Neural cell (in vitro differentiated cells): ENCODE measurements at regions not wholly inside any gene's neighbourhood (a gene's known extent, or its start where the extent isn't known, plus 50 kb on each side); places are given as distances from the start of the nearest gene placed in this dataset.
"Not testable (repeated sequence)": the region's sequence is repeated elsewhere in the genome, so short reads cannot be mapped to it uniquely, and the experiment has no call there.

ENCODE experiments used
- H2AFZ ChIP-seq: fragments of 200-600, 300-800 bp; sonication (generic), shearing (Covaris generic); 2 replicates; pipeline ENCODE4 v1.6.0; 2014; ENCODE audit warnings: low read depth, mild to moderate bottlenecking, antibody characterized with exemption, low read length, moderate library complexity
- H3F3A ChIP-seq: fragments of 200-600 bp; shearing (Covaris generic); 2 replicates; pipeline ENCODE4 v1.6.1; 2016; ENCODE audit warnings: mild to moderate bottlenecking, moderate library complexity, mixed read lengths, antibody characterized with exemption, low read length; ENCODE audit not compliant: insufficient read depth, poor library complexity, severe bottlenecking
- H3K27ac ChIP-seq: fragments of 200-600, 300-800 bp; sonication (generic), shearing (Covaris generic); 2 replicates; pipeline ENCODE4 v1.5.1; 2014; ENCODE audit warnings: mild to moderate bottlenecking, low read length, moderate library complexity
- H3K27me3 ChIP-seq: fragments of 300-800, 200-600 bp; sonication (generic), shearing (Covaris generic); 2 replicates; pipeline ENCODE4 v1.6.0; 2014; ENCODE audit warnings: mild to moderate bottlenecking, low read depth, low read length, moderate library complexity; ENCODE audit not compliant: insufficient read depth
- H3K36me3 ChIP-seq: fragments of 300-800, 200-600 bp; sonication (generic), shearing (Covaris generic); 2 replicates; pipeline ENCODE4 v1.5.1; 2014; ENCODE audit warnings: mild to moderate bottlenecking, antibody characterized with exemption, low read length, moderate library complexity; ENCODE audit not compliant: insufficient read depth
- H3K4me2 ChIP-seq: fragments of 300-800, 200-600 bp; sonication (generic), shearing (Covaris generic); 2 replicates; pipeline ENCODE4 v1.6.0; 2014; ENCODE audit warnings: mild to moderate bottlenecking, low read length
- H3K4me3 ChIP-seq: fragments of 300-800, 200-600 bp; sonication (generic), shearing (Covaris generic); 2 replicates; pipeline ENCODE4 v1.5.1; 2014; ENCODE audit warnings: mild to moderate bottlenecking, low read length, moderate library complexity
- H3K79me2 ChIP-seq: fragments of 200-600 bp; shearing (Covaris generic); replicated peaks from 2 replicates; pipeline ENCODE4 v1.6.0; 2014; ENCODE audit warnings: mild to moderate bottlenecking, low read length, moderate library complexity; ENCODE audit not compliant: insufficient read depth
- H3K9ac ChIP-seq: fragments of 300-800, 200-600 bp; sonication (generic), shearing (Covaris generic); 2 replicates; pipeline ENCODE4 v1.6.1; 2016; ENCODE audit warnings: mild to moderate bottlenecking, low read length, mixed read lengths
- H3K9me2 ChIP-seq: fragments of 200-600 bp; shearing (Covaris generic); 2 replicates; pipeline ENCODE4 v1.6.1; 2016; ENCODE audit warnings: mild to moderate bottlenecking, low read length, mixed read lengths; ENCODE audit not compliant: insufficient read depth
- H3K9me3 ChIP-seq: fragments of 200-600, 300-800 bp; sonication (generic), shearing (Covaris generic); 2 replicates; pipeline ENCODE4 v1.6.1; 2016; ENCODE audit warnings: mild to moderate bottlenecking, mixed run types, low read length, moderate library complexity, mixed read lengths
- H4K20me1 ChIP-seq: fragments of 200-600 bp; shearing (Covaris generic); 2 replicates; pipeline ENCODE4 v1.6.1; 2016; ENCODE audit warnings: mild to moderate bottlenecking, mixed run types; ENCODE audit not compliant: insufficient read depth
- EP300 ChIP-seq: fragments of 450-650 bp; conservative IDR thresholded peaks from 2 replicates; pipeline ENCODE4 v1.6.1; 2014; ENCODE audit warnings: antibody characterized with exemption, mild to moderate bottlenecking, moderate library complexity; ENCODE audit not compliant: poor library complexity, severe bottlenecking
- EZH2 ChIP-seq: fragments of 200-600, 300-800 bp; shearing (Covaris generic), sonication (generic); IDR thresholded peaks from 2 replicates; pipeline ENCODE4 v1.6.1; 2014; ENCODE audit warnings: antibody characterized with exemption, low read length, borderline replicate concordance, mild to moderate bottlenecking; ENCODE audit not compliant: insufficient read depth, poor library complexity, severe bottlenecking
- MXI1 ChIP-seq: fragments of 450-650 bp; conservative IDR thresholded peaks from 2 replicates; pipeline ENCODE4 v1.6.1; 2014; ENCODE audit warnings: antibody characterized with exemption, mild to moderate bottlenecking; ENCODE audit not compliant: poor library complexity, severe bottlenecking
- POLR2AphosphoS5 ChIP-seq: IDR thresholded peaks from 2 replicates; pipeline ENCODE4 v1.6.1; 2012
- RAD21 ChIP-seq: fragments of 450-650 bp; conservative IDR thresholded peaks from 2 replicates; pipeline ENCODE4 v1.6.1; 2014; ENCODE audit warnings: antibody characterized with exemption, mild to moderate bottlenecking, moderate library complexity
- SMC3 ChIP-seq: fragments of 450-650 bp; conservative IDR thresholded peaks from 2 replicates; pipeline ENCODE4 v1.6.1; 2014; ENCODE audit warnings: antibody characterized with exemption, mild to moderate bottlenecking, moderate library complexity; ENCODE audit not compliant: poor library complexity
- TAF1 ChIP-seq: IDR thresholded peaks from 2 replicates; pipeline ENCODE4 v1.6.1; 2012; ENCODE audit warnings: low read depth
- TF ChIP-seq, protein P1 (sequence below): IDR thresholded peaks from 2 replicates; pipeline ENCODE4 v1.6.1; 2012; ENCODE audit warnings: borderline replicate concordance
- TF ChIP-seq, protein P2 (sequence below): fragments of 450-650 bp; IDR thresholded peaks from 2 replicates; pipeline ENCODE4 v1.5.1; 2014; ENCODE audit warnings: antibody characterized with exemption, mild to moderate bottlenecking, moderate library complexity; ENCODE audit not compliant: poor library complexity, severe bottlenecking

DNA sequence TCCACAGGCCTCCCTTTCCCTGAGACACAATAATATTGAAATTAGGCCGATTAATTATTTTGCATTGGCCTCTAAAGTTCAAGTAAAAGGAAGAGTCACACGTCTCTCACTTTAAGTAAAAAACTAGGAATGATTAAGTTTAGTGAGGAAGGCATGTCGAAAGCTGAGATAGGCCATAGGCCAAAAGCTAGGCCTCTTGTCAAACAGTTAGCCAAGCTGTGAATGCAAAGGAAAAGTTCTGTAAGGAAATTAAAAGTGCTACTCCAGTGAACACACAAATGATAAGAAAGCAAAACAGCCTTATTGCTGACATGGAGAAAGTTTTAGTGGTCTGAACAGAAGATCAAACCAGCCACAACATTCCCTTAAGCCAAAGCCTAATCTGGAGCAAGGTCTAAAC lies 91.4 kb upstream of the ZC3H11B start:
- not testable (repeated sequence) for H3K79me2 ChIP-seq, H3K9me2 ChIP-seq, H2AFZ ChIP-seq, H4K20me1 ChIP-seq, H3K9ac ChIP-seq, H3K36me3 ChIP-seq, H3K27me3 ChIP-seq, H3K27ac ChIP-seq, H3K9me3 ChIP-seq, H3K4me2 ChIP-seq, H3F3A ChIP-seq, H3K4me3 ChIP-seq

DNA sequence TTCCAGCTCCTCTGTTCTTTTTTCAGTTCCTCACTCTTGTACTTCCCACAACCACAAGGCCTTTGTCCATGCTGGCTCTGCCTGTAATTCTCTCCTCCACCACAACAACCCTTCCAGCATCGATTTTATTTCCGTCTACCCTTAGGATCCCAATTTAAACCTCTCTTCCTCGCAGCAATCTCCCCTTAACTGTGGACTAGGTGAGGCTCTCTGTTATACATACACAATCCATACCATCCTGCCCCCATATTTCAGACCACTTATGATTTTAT lies 90.4 kb upstream of the ZC3H11B start:
- Histone ChIP-seq H2AFZ (no peak overlapping the region), H3K9ac (no peak overlapping the region), H3K27me3 (no peaks in the 10 kb centered on the region), H3K27ac (peak overlapping the region; percentile 28), H3K79me2 (no peaks in the 10 kb centered on the region), H3K36me3 (no peaks in the 10 kb centered on the region), H3K4me3 (no peak overlapping the region), H3K9me2 (no peaks in the 10 kb centered on the region), H3K9me3 (no peaks in the 10 kb centered on the region), H4K20me1 (no peaks in the 10 kb centered on the region), H3K4me2 (no peak overlapping the region), H3F3A (no peaks in the 10 kb centered on the region)
- TF ChIP-seq MXI1: no peak
- no peak for TF ChIP-seq SMC3

DNA sequence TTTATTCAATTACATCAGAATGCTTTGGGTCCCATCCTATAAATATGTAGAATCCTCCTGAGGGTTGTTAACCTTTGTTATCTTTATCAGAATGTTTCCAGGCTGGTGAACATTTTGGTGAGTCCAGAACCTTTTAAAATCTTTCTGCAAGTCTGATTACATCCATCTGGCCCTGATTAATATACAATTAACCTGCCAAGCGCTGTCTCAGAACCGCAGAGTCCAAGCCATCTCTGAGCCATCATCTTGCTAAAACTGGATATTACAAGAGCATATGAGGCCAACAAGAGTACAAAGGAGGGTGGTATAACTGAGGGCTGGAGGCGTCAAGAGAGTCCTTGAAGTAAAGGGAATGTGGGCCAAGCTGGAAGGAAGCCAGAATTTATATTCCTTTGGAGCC lies 88.6 kb upstream of the ZC3H11B start:
- TF ChIP-seq, protein P1, sequence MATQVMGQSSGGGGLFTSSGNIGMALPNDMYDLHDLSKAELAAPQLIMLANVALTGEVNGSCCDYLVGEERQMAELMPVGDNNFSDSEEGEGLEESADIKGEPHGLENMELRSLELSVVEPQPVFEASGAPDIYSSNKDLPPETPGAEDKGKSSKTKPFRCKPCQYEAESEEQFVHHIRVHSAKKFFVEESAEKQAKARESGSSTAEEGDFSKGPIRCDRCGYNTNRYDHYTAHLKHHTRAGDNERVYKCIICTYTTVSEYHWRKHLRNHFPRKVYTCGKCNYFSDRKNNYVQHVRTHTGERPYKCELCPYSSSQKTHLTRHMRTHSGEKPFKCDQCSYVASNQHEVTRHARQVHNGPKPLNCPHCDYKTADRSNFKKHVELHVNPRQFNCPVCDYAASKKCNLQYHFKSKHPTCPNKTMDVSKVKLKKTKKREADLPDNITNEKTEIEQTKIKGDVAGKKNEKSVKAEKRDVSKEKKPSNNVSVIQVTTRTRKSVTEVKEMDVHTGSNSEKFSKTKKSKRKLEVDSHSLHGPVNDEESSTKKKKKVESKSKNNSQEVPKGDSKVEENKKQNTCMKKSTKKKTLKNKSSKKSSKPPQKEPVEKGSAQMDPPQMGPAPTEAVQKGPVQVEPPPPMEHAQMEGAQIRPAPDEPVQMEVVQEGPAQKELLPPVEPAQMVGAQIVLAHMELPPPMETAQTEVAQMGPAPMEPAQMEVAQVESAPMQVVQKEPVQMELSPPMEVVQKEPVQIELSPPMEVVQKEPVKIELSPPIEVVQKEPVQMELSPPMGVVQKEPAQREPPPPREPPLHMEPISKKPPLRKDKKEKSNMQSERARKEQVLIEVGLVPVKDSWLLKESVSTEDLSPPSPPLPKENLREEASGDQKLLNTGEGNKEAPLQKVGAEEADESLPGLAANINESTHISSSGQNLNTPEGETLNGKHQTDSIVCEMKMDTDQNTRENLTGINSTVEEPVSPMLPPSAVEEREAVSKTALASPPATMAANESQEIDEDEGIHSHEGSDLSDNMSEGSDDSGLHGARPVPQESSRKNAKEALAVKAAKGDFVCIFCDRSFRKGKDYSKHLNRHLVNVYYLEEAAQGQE: no peak
- no peak for TF ChIP-seq RAD21
- Histone ChIP-seq H3K4me3 (no peak overlapping the region), H3K36me3 (no peaks in the 10 kb centered on the region), H2AFZ (no peak overlapping the region), H3K4me2 (no peak overlapping the region), H3K79me2 (no peaks in the 10 kb centered on the region), H3K27me3 (no peaks in the 10 kb centered on the region), H3K27ac (no peak overlapping the region), H4K20me1 (no peaks in the 10 kb centered on the region), H3K9me3 (no peaks in the 10 kb centered on the region), H3K9me2 (no peaks in the 10 kb centered on the region), H3K9ac (no peak overlapping the region), H3F3A (no peaks in the 10 kb centered on the region)

DNA sequence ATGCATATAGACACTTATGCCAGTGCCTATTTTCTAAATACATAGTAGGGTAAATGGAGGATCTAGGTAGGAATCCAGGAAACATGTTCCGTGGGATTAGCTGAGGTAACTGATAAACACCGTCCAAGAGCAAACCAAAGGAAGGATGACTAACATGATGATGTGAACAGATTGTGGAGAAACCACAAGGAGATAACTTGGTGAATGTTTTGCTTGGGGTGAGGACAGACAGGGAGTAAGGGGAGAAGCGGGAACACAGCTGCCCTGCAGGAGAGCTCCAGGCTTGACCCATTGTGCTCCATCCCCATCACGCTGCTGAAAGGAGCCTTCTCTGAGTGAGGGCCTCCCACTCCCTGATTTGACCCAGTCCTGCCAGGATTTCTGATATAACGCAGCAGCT lies 87.0 kb upstream of the ZC3H11B start:
- H4K20me1 ChIP-seq: no peaks in the 10 kb centered on the region
- H3K9ac ChIP-seq: no peak overlapping the region
- H3K9me3 ChIP-seq: no peaks in the 10 kb centered on the region
- no peak overlapping the region for H3K4me2 ChIP-seq
- no peaks in the 10 kb centered on the region for H3K79me2 ChIP-seq
- H3K36me3 ChIP-seq: no peaks in the 10 kb centered on the region
- no peak overlapping the region for H3K27ac ChIP-seq
- H3F3A ChIP-seq: no peaks in the 10 kb centered on the region
- H3K27me3 ChIP-seq: no peaks in the 10 kb centered on the region
- no peaks in the 10 kb centered on the region for H3K9me2 ChIP-seq
- TF ChIP-seq POLR2AphosphoS5 (no peak), EZH2 (no peak), MXI1 (no peak), EP300 (no peak), RAD21 (no peak), SMC3 (no peak), TAF1 (no peak)
- TF ChIP-seq, protein P1: no peak
- TF ChIP-seq, protein P2, sequence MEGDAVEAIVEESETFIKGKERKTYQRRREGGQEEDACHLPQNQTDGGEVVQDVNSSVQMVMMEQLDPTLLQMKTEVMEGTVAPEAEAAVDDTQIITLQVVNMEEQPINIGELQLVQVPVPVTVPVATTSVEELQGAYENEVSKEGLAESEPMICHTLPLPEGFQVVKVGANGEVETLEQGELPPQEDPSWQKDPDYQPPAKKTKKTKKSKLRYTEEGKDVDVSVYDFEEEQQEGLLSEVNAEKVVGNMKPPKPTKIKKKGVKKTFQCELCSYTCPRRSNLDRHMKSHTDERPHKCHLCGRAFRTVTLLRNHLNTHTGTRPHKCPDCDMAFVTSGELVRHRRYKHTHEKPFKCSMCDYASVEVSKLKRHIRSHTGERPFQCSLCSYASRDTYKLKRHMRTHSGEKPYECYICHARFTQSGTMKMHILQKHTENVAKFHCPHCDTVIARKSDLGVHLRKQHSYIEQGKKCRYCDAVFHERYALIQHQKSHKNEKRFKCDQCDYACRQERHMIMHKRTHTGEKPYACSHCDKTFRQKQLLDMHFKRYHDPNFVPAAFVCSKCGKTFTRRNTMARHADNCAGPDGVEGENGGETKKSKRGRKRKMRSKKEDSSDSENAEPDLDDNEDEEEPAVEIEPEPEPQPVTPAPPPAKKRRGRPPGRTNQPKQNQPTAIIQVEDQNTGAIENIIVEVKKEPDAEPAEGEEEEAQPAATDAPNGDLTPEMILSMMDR: no peak
- no peak overlapping the region for H3K4me3 ChIP-seq
- no peak overlapping the region for H2AFZ ChIP-seq
